ENCODE measurements at regions not wholly inside any gene's neighbourhood (a gene's known extent, or its start where the extent isn't known, plus 50 kb on each side); places are given as distances from the start of the nearest gene placed in this dataset.
"Not testable (repeated sequence)": the region's sequence is repeated elsewhere in the genome, so short reads cannot be mapped to it uniquely, and the experiment has no call there.

GRCh38 chr1:176364236-176364905 is 98.6 kb upstream of the PAPPA2 start:
- ATAC-seq (ENCODE audit: low FRiP score in 2 of 2) = no peak
- no peak overlapping the region for H3K4me3 ChIP-seq
- no peaks in the 10 kb centered on the region for H3K4me1 ChIP-seq
- DNase-seq = no peak
- H3K27ac ChIP-seq = no peak overlapping the region
- H3K27me3 ChIP-seq = no peaks in the 10 kb centered on the region
- no peak for TF ChIP-seq POLR2A (IDR thresholded peaks at IDR 0.05)
- TF ChIP-seq CTCF (IDR thresholded peaks at IDR 0.05) = no peak
- TF ChIP-seq EP300 (IDR thresholded peaks at IDR 0.05) = no peak
- no peak for TF ChIP-seq POLR2AphosphoS5 (IDR thresholded peaks at IDR 0.05)
- no peaks in the 10 kb centered on the region for H3K9me3 ChIP-seq
- H3K36me3 ChIP-seq = no peaks in the 10 kb centered on the region
- 49 to 60% methylated on average over 7 of the region's 7 CpGs for WGBS, 2 donors

GRCh38 chr1:176349135-176349715 is 113.8 kb upstream of the PAPPA2 start:
- 91 to 95% methylated on average over 17 to 28 of the region's 42 CpGs for WGBS, 2 donors
- peaks cover 0 to 17% (median 8%) of the 10 kb centered on the region in 4 donors for H3K9me3 ChIP-seq
- ATAC-seq (ENCODE audit: low FRiP score in 2 of 2); H3K36me3 ChIP-seq; H3K27me3 ChIP-seq; H3K4me1 ChIP-seq; H3K27ac ChIP-seq; H3K4me3 ChIP-seq: not testable (repeated sequence)
- DNase-seq = peak in 1 of 2 donors; percentile 71

GRCh38 chr1:176341656-176342055 is 121.3 kb upstream of the PAPPA2 start:
- Histone ChIP-seq H3K27ac (no peak overlapping the region), H3K36me3 (no peaks in the 10 kb centered on the region), H3K4me3 (no peak overlapping the region), H3K4me1 (no peaks in the 10 kb centered on the region), H3K9me3 (peaks cover 0 to 17% (median 8%) of the 10 kb centered on the region in 4 donors), H3K27me3 (no peaks in the 10 kb centered on the region)
- ATAC-seq (ENCODE audit: low FRiP score in 2 of 2) = no peak
- TF ChIP-seq CTCF (IDR thresholded peaks at IDR 0.05) = no peak
- no peak for TF ChIP-seq POLR2AphosphoS5 (IDR thresholded peaks at IDR 0.05)
- no peak for TF ChIP-seq POLR2A (IDR thresholded peaks at IDR 0.05)
- no peak for TF ChIP-seq EP300 (IDR thresholded peaks at IDR 0.05)
- WGBS, 2 donors = 80 to 82% methylated on average over 3 of the region's 3 CpGs
- DNase-seq = no peak

- Histone ChIP-seq H3K9me3 (peaks cover 0 to under 1% (median 0%) of the 10 kb centered on the region in 4 donors), H3K27me3 (no peaks in the 10 kb centered on the region), H3K36me3 (no peaks in the 10 kb centered on the region), H3K4me1 (no peaks in the 10 kb centered on the region), H3K4me3 (no peak overlapping the region), H3K27ac (no peak overlapping the region)
- TF ChIP-seq POLR2AphosphoS5 (IDR thresholded peaks at IDR 0.05) (no peak), EP300 (IDR thresholded peaks at IDR 0.05) (no peak), POLR2A (IDR thresholded peaks at IDR 0.05) (no peak), CTCF (IDR thresholded peaks at IDR 0.05) (no peak)
- WGBS, 2 donors = 66 to 67% methylated on average over 6 of the region's 6 CpGs
- DNase-seq = no peak
- ATAC-seq (ENCODE audit: low FRiP score in 2 of 2) = peak; percentile 26 to 36
These were observed 124.1 kb upstream of the PAPPA2 start for GRCh38 chr1:176338877-176339276.

GRCh38 chr1:176330782-176331181 is 123.7 kb upstream of the COP1 start:
- H3K36me3 ChIP-seq = no peaks in the 10 kb centered on the region
- H3K27ac ChIP-seq = no peak overlapping the region
- ATAC-seq (ENCODE audit: low FRiP score in 2 of 2) (no peak), DNase-seq (no peak)
- no peak overlapping the region for H3K4me3 ChIP-seq
- no peak for TF ChIP-seq EP300 (IDR thresholded peaks at IDR 0.05)
- TF ChIP-seq POLR2A (IDR thresholded peaks at IDR 0.05) = no peak
- TF ChIP-seq CTCF (IDR thresholded peaks at IDR 0.05) = no peak
- TF ChIP-seq POLR2AphosphoS5 (IDR thresholded peaks at IDR 0.05) = no peak
- no peaks in the 10 kb centered on the region for H3K27me3 ChIP-seq
- no peaks in the 10 kb centered on the region for H3K9me3 ChIP-seq
- H3K4me1 ChIP-seq = no peaks in the 10 kb centered on the region
- 41 to 53% methylated on average over 3 of the region's 3 CpGs for WGBS, 2 donors

All from upper lobe of left lung (tissue), 6 donors.